ENCODE measurements at regions not wholly inside any gene's neighbourhood (a gene's known extent, or its start where the extent isn't known, plus 50 kb on each side); places are given as distances from the start of the nearest gene placed in this dataset.

GRCh38 chr17:53313746-53314145 lies 509.0 kb upstream of the KIF2B start:
- H3K27me3 ChIP-seq (ENCODE audit: control insufficient read depth in 1 of 2, insufficient read depth in 2 of 2, low read length in 2 of 2): no peaks in the 10 kb centered on the region
- no peak overlapping the region for H3K27ac ChIP-seq (ENCODE audit: extremely low read length, insufficient read depth, low read length)
- no peak overlapping the region for H3K4me3 ChIP-seq (replicated peaks in 1 of 3; ENCODE audit: insufficient read depth in 1 of 3, low read depth in 2 of 3, low read length in 3 of 3)
- WGBS (ENCODE audit: low lambda C conversion rate): 0% methylated on average over 2 of the region's 2 CpGs
- H3K79me2 ChIP-seq (ENCODE audit: insufficient read depth, low read length): no peaks in the 10 kb centered on the region
- H4K20me1 ChIP-seq (ENCODE audit: insufficient read depth, low read length): no peaks in the 10 kb centered on the region
- CTCF ChIA-PET (ENCODE audit: low intra/inter-chr PET ratio, low total read pairs): no interaction called here
- TF ChIP-seq FOXP1 (IDR thresholded peaks at IDR 0.05) (no peak), FOXP1 (CRISPR knock-in tag; IDR thresholded peaks at IDR 0.05) (no peak), TEF (CRISPR knock-in tag; IDR thresholded peaks at IDR 0.05) (no peak), MTA3 (CRISPR knock-in tag; IDR thresholded peaks at IDR 0.05) (no peak)
- POLR2A ChIA-PET: no interaction called here
- in situ Hi-C loops (cut with HindIII; ENCODE audit: extremely low pct_ligation_motif_present, low pct_unique_long_range_greater_than_20kb): no loop called here
- peaks cover 77% of the 10 kb centered on the region for H3K9me3 ChIP-seq (ENCODE audit: low read length)
- H3K9ac ChIP-seq (ENCODE audit: insufficient read depth, low read depth, low read length): no peak overlapping the region
- no peaks in the 10 kb centered on the region for H3K36me3 ChIP-seq (replicated peaks in 1 of 2; ENCODE audit: control insufficient read depth in 1 of 2, insufficient read depth in 2 of 2, low read length in 2 of 2)
- FAIRE-seq: no peak
- no peak overlapping the region for H3K4me2 ChIP-seq (ENCODE audit: low read depth, low read length)
- BruUV-seq (replicated peaks): no TSS peak
- DNase-seq (ENCODE audit: low spot score): no peak
- no peaks in the 10 kb centered on the region for H3K4me1 ChIP-seq (ENCODE audit: insufficient read depth, low read length)
- intact Hi-C loops (cut with micrococcal nuclease; ENCODE audit: unreplicated experiment): no loop called here
- ATAC-seq: no peak
- no peak overlapping the region for H2AFZ ChIP-seq (ENCODE audit: low read length)

- no peaks in the 10 kb centered on the region for H3K4me1 ChIP-seq (ENCODE audit: insufficient read depth, low read length)
- BruUV-seq (replicated peaks): no TSS peak
- H2AFZ ChIP-seq (ENCODE audit: low read length): no peak overlapping the region
- H3K9me3 ChIP-seq (ENCODE audit: low read length): peaks cover 78% of the 10 kb centered on the region
- ATAC-seq (no peak), DNase-seq (ENCODE audit: low spot score) (no peak), FAIRE-seq (no peak)
- TF ChIP-seq TP53 (CRISPR knock-in tag; conservative IDR thresholded peaks at IDR 0.05) (no peak), CEBPB (IDR thresholded peaks at IDR 0.05; ENCODE audit: borderline replicate concordance, low read depth, low read length) (peak; percentile 64), RFXANK (CRISPR knock-in tag; IDR thresholded peaks at IDR 0.05) (no peak), ZNF510 (CRISPR knock-in tag; IDR thresholded peaks at IDR 0.05; ENCODE audit: low read depth) (no peak)
- H3K36me3 ChIP-seq (replicated peaks in 1 of 2; ENCODE audit: control insufficient read depth in 1 of 2, insufficient read depth in 2 of 2, low read length in 2 of 2): no peaks in the 10 kb centered on the region
- intact Hi-C loops (cut with micrococcal nuclease; ENCODE audit: unreplicated experiment): no loop called here
- ChIA-PET POLR2A (no interaction called here), CTCF (ENCODE audit: low intra/inter-chr PET ratio, low total read pairs) (no interaction called here)
- WGBS (ENCODE audit: low lambda C conversion rate): 0% methylated on average over 1 of the region's 1 CpG
- no peak overlapping the region for H3K27ac ChIP-seq (ENCODE audit: extremely low read length, insufficient read depth, low read length)
- no peaks in the 10 kb centered on the region for H3K79me2 ChIP-seq (ENCODE audit: insufficient read depth, low read length)
- no peaks in the 10 kb centered on the region for H3K27me3 ChIP-seq (ENCODE audit: control insufficient read depth in 1 of 2, insufficient read depth in 2 of 2, low read length in 2 of 2)
- in situ Hi-C loops (cut with HindIII; ENCODE audit: extremely low pct_ligation_motif_present, low pct_unique_long_range_greater_than_20kb): no loop called here
- H3K4me3 ChIP-seq (replicated peaks in 1 of 3; ENCODE audit: insufficient read depth in 1 of 3, low read depth in 2 of 3, low read length in 3 of 3): no peak overlapping the region
- H3K9ac ChIP-seq (ENCODE audit: insufficient read depth, low read depth, low read length): no peak overlapping the region
- H3K4me2 ChIP-seq (ENCODE audit: low read depth, low read length): no peak overlapping the region
- H4K20me1 ChIP-seq (ENCODE audit: insufficient read depth, low read length): no peaks in the 10 kb centered on the region
Measured at GRCh38 chr17:53278466-53278865, 544.3 kb upstream of the KIF2B start.

All from HepG2 (cell line).